ENCODE measurements at regions not wholly inside any gene's neighbourhood (a gene's known extent, or its start where the extent isn't known, plus 50 kb on each side); places are given as distances from the start of the nearest gene placed in this dataset.

- Histone ChIP-seq H3K4me3 (ENCODE audit: low read length) (no peak overlapping the region), H3K4me2 (ENCODE audit: low read length) (no peak overlapping the region), H3K9me3 (ENCODE audit: low read length) (no peaks in the 10 kb centered on the region), H3K36me3 (ENCODE audit: insufficient read depth, low read length) (no peaks in the 10 kb centered on the region), H2AFZ (ENCODE audit: low read depth, low read length) (no peak overlapping the region), H3F3A (ENCODE audit: insufficient read depth, low read length, poor library complexity, severe bottlenecking) (no peaks in the 10 kb centered on the region), H3K9me2 (ENCODE audit: insufficient read depth, low read length) (no peaks in the 10 kb centered on the region), H3K27me3 (ENCODE audit: insufficient read depth, low read depth, low read length) (no peaks in the 10 kb centered on the region), H3K9ac (ENCODE audit: low read length) (no peak overlapping the region), H3K27ac (ENCODE audit: low read length) (no peak overlapping the region), H4K20me1 (ENCODE audit: insufficient read depth) (no peaks in the 10 kb centered on the region), H3K79me2 (replicated peaks; ENCODE audit: insufficient read depth, low read length) (no peaks in the 10 kb centered on the region)
- TF ChIP-seq REST (IDR thresholded peaks at IDR 0.05; ENCODE audit: borderline replicate concordance) (no peak), EP300 (conservative IDR thresholded peaks at IDR 0.05; ENCODE audit: poor library complexity, severe bottlenecking) (no peak), TAF1 (IDR thresholded peaks at IDR 0.05; ENCODE audit: low read depth) (no peak), RAD21 (conservative IDR thresholded peaks at IDR 0.05) (no peak), EZH2 (IDR thresholded peaks at IDR 0.05; ENCODE audit: borderline replicate concordance, insufficient read depth, low read length, poor library complexity, severe bottlenecking) (no peak), SMC3 (conservative IDR thresholded peaks at IDR 0.05; ENCODE audit: poor library complexity) (no peak), CTCF (IDR thresholded peaks at IDR 0.05; ENCODE audit: poor library complexity, severe bottlenecking) (no peak), POLR2AphosphoS5 (IDR thresholded peaks at IDR 0.05) (no peak), MXI1 (conservative IDR thresholded peaks at IDR 0.05; ENCODE audit: poor library complexity, severe bottlenecking) (no peak)
Observed at GRCh38 chr10:128481152-128481840, 355.1 kb upstream of the MKI67 start.

GRCh38 chr10:128482052-128482451 lies 355.8 kb upstream of the MKI67 start:
- Histone ChIP-seq H3K79me2 (replicated peaks; ENCODE audit: insufficient read depth, low read length) (no peaks in the 10 kb centered on the region), H3K4me2 (ENCODE audit: low read length) (no peak overlapping the region), H2AFZ (ENCODE audit: low read depth, low read length) (no peak overlapping the region), H4K20me1 (ENCODE audit: insufficient read depth) (no peaks in the 10 kb centered on the region), H3K27me3 (ENCODE audit: insufficient read depth, low read depth, low read length) (no peaks in the 10 kb centered on the region), H3K36me3 (ENCODE audit: insufficient read depth, low read length) (no peaks in the 10 kb centered on the region), H3K4me3 (ENCODE audit: low read length) (no peak overlapping the region), H3K9me3 (ENCODE audit: low read length) (no peaks in the 10 kb centered on the region), H3F3A (ENCODE audit: insufficient read depth, low read length, poor library complexity, severe bottlenecking) (no peaks in the 10 kb centered on the region), H3K9me2 (ENCODE audit: insufficient read depth, low read length) (no peaks in the 10 kb centered on the region), H3K27ac (ENCODE audit: low read length) (no peak overlapping the region), H3K9ac (ENCODE audit: low read length) (no peak overlapping the region)
- TF ChIP-seq REST (IDR thresholded peaks at IDR 0.05; ENCODE audit: borderline replicate concordance) (no peak), CTCF (IDR thresholded peaks at IDR 0.05; ENCODE audit: poor library complexity, severe bottlenecking) (no peak), MXI1 (conservative IDR thresholded peaks at IDR 0.05; ENCODE audit: poor library complexity, severe bottlenecking) (no peak), RAD21 (conservative IDR thresholded peaks at IDR 0.05) (no peak), TAF1 (IDR thresholded peaks at IDR 0.05; ENCODE audit: low read depth) (no peak), POLR2AphosphoS5 (IDR thresholded peaks at IDR 0.05) (no peak), EP300 (conservative IDR thresholded peaks at IDR 0.05; ENCODE audit: poor library complexity, severe bottlenecking) (no peak), EZH2 (IDR thresholded peaks at IDR 0.05; ENCODE audit: borderline replicate concordance, insufficient read depth, low read length, poor library complexity, severe bottlenecking) (no peak), SMC3 (conservative IDR thresholded peaks at IDR 0.05; ENCODE audit: poor library complexity) (no peak)
